ENCODE measurements at regions not wholly inside any gene's neighbourhood (a gene's known extent, or its start where the extent isn't known, plus 50 kb on each side); places are given as distances from the start of the nearest gene placed in this dataset.

DNA sequence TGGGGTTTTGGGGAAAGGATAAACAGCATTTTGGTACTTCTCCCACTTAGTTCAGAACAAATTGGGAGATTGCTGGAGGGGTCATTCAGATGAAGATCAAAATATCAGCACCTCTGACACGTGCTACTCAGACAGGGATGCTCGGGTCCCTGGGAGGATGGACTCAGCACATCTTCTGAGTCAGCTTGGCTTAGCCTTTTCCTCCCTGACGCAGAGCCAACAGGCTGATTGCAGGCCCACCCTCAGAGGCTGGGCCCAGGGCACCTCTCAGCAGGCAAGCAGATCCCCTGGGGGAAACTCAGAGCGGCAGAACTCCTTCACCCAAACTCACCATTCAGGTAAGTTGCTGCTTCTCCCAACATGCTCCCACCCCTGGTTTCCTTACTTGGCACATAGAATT, 304.9 kb downstream of the TLE3 start:
- H3K4me2 ChIP-seq (ENCODE audit: low read length) = no peak overlapping the region
- DNase-seq (ENCODE audit: low spot score) = no peak
- H4K20me1 ChIP-seq (ENCODE audit: insufficient read depth, low read length) = no peaks in the 10 kb centered on the region
- no peaks in the 10 kb centered on the region for H3K9me3 ChIP-seq (ENCODE audit: low read length)
- CTCF ChIA-PET (ENCODE audit: unreplicated experiment) = no interaction called here
- POLR2A ChIA-PET = interaction anchor here (1.0 kb wide), 1 partner anchor 11 kb away, joined by 4 read pairs; no protein-coding TSS in a partner anchor
- BruUV-seq (replicated peaks) = no TSS peak
- H3K4me1 ChIP-seq (ENCODE audit: insufficient read depth, low read length, poor library complexity, severe bottlenecking) = no peaks in the 10 kb centered on the region
- no peaks in the 10 kb centered on the region for H3K9me2 ChIP-seq (ENCODE audit: insufficient read depth, low read length)
- intact Hi-C loops (cut with micrococcal nuclease; ENCODE audit: unreplicated experiment) = no loop called here
- no peaks in the 10 kb centered on the region for H3K79me2 ChIP-seq (ENCODE audit: insufficient read depth, low read depth, low read length)
- TF ChIP-seq, protein P1, sequence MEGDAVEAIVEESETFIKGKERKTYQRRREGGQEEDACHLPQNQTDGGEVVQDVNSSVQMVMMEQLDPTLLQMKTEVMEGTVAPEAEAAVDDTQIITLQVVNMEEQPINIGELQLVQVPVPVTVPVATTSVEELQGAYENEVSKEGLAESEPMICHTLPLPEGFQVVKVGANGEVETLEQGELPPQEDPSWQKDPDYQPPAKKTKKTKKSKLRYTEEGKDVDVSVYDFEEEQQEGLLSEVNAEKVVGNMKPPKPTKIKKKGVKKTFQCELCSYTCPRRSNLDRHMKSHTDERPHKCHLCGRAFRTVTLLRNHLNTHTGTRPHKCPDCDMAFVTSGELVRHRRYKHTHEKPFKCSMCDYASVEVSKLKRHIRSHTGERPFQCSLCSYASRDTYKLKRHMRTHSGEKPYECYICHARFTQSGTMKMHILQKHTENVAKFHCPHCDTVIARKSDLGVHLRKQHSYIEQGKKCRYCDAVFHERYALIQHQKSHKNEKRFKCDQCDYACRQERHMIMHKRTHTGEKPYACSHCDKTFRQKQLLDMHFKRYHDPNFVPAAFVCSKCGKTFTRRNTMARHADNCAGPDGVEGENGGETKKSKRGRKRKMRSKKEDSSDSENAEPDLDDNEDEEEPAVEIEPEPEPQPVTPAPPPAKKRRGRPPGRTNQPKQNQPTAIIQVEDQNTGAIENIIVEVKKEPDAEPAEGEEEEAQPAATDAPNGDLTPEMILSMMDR (conservative IDR thresholded peaks at IDR 0.05; ENCODE audit: low read length) = no peak
- no peak for TF ChIP-seq EZH2phosphoT487 (IDR thresholded peaks at IDR 0.05; ENCODE audit: borderline replicate concordance, low read depth, low read length)
- H3K36me3 ChIP-seq (ENCODE audit: insufficient read depth, low read length) = no peaks in the 10 kb centered on the region
- H3K27ac ChIP-seq (ENCODE audit: low read depth, low read length, poor library complexity, severe bottlenecking) = no peak overlapping the region
- no peak overlapping the region for H2AFZ ChIP-seq (ENCODE audit: low read length)
- H3K4me3 ChIP-seq (ENCODE audit: low read depth, low read length, poor library complexity, severe bottlenecking) = no peak overlapping the region

DNA sequence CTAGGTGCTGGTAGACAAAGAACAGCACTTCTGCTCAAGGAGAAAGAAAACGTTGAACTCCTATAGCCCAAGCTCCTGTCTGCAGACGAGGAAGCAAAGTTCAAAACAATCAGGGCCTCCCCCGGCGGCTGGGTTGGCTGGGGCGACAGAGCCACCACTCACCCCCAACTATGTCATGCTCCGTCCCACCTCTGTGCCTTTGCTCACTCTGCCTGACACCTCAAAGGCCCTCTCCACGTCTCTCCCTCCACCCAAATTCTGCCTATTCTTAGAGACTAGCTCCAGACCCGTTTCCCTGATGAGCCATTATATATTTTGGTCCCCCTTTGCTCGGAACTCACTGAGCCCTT, 304.3 kb downstream of the TLE3 start:
- TF ChIP-seq, protein P1 (conservative IDR thresholded peaks at IDR 0.05; ENCODE audit: low read length) = no peak
- no peak for TF ChIP-seq EZH2phosphoT487 (IDR thresholded peaks at IDR 0.05; ENCODE audit: borderline replicate concordance, low read depth, low read length)
- CTCF ChIA-PET (ENCODE audit: unreplicated experiment) = no interaction called here
- Histone ChIP-seq H3K79me2 (ENCODE audit: insufficient read depth, low read depth, low read length) (no peaks in the 10 kb centered on the region), H2AFZ (ENCODE audit: low read length) (no peak overlapping the region), H3K36me3 (ENCODE audit: insufficient read depth, low read length) (no peaks in the 10 kb centered on the region), H3K27ac (ENCODE audit: low read depth, low read length, poor library complexity, severe bottlenecking) (no peak overlapping the region), H4K20me1 (ENCODE audit: insufficient read depth, low read length) (no peaks in the 10 kb centered on the region), H3K4me3 (ENCODE audit: low read depth, low read length, poor library complexity, severe bottlenecking) (no peak overlapping the region), H3K4me1 (ENCODE audit: insufficient read depth, low read length, poor library complexity, severe bottlenecking) (no peaks in the 10 kb centered on the region), H3K9me2 (ENCODE audit: insufficient read depth, low read length) (no peaks in the 10 kb centered on the region), H3K4me2 (ENCODE audit: low read length) (no peak overlapping the region), H3K9me3 (ENCODE audit: low read length) (no peaks in the 10 kb centered on the region)
- no peak for DNase-seq (ENCODE audit: low spot score)
- intact Hi-C loops (cut with micrococcal nuclease; ENCODE audit: unreplicated experiment) = no loop called here
- POLR2A ChIA-PET = interaction anchor here (1.0 kb wide), 1 partner anchor 11 kb away, joined by 4 read pairs; no protein-coding TSS in a partner anchor
- BruUV-seq (replicated peaks) = no TSS peak

DNA sequence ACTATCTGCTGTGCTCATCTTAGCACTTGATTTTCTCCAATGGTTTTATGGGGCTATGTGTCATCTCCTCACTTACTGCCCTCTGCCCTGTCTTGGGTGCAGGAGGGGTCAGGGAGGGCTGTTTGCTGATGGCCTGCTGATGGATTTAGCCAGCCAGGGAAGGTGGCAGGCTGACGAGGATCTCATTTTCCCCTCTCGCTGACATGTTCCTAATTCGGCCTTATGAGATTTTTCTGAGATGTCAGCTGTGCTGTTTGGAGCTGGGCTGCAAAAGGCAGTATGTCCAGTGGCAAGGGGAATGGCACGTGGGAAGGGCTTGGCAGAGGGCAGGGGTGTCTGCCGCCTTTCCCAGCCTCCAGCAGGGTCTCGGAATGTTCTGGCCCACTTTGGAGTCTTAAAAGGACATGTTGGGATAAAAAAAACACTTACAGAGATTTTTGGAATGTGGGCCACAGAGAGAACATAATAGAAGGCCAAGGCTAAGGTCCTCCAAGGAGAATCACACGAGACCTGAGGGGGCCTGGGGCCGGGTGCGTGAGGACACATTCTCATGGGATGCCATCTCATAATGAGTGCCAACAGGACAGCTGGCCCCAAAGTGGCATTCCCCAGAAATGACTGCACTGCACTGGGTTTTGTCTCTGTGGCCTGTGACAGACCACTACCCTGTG, 303.8 kb downstream of the TLE3 start:
- Histone ChIP-seq H3K9me3 (ENCODE audit: low read length) (no peaks in the 10 kb centered on the region), H3K4me3 (ENCODE audit: low read depth, low read length, poor library complexity, severe bottlenecking) (no peak overlapping the region), H3K79me2 (ENCODE audit: insufficient read depth, low read depth, low read length) (no peaks in the 10 kb centered on the region), H2AFZ (ENCODE audit: low read length) (no peak overlapping the region), H3K36me3 (ENCODE audit: insufficient read depth, low read length) (no peaks in the 10 kb centered on the region), H3K9me2 (ENCODE audit: insufficient read depth, low read length) (no peaks in the 10 kb centered on the region), H3K4me1 (ENCODE audit: insufficient read depth, low read length, poor library complexity, severe bottlenecking) (no peaks in the 10 kb centered on the region), H3K27ac (ENCODE audit: low read depth, low read length, poor library complexity, severe bottlenecking) (no peak overlapping the region), H3K4me2 (ENCODE audit: low read length) (no peak overlapping the region), H4K20me1 (ENCODE audit: insufficient read depth, low read length) (no peaks in the 10 kb centered on the region)
- CTCF ChIA-PET (ENCODE audit: unreplicated experiment) = no interaction called here
- POLR2A ChIA-PET = no interaction called here
- DNase-seq (ENCODE audit: low spot score) = no peak
- intact Hi-C loops (cut with micrococcal nuclease; ENCODE audit: unreplicated experiment) = no loop called here
- TF ChIP-seq, protein P1 (conservative IDR thresholded peaks at IDR 0.05; ENCODE audit: low read length) = no peak
- TF ChIP-seq EZH2phosphoT487 (IDR thresholded peaks at IDR 0.05; ENCODE audit: borderline replicate concordance, low read depth, low read length) = no peak
- no TSS peak for BruUV-seq (replicated peaks)
